ENCODE measurements at regions not wholly inside any gene's neighbourhood (a gene's known extent, or its start where the extent isn't known, plus 50 kb on each side); places are given as distances from the start of the nearest gene placed in this dataset.

DNA sequence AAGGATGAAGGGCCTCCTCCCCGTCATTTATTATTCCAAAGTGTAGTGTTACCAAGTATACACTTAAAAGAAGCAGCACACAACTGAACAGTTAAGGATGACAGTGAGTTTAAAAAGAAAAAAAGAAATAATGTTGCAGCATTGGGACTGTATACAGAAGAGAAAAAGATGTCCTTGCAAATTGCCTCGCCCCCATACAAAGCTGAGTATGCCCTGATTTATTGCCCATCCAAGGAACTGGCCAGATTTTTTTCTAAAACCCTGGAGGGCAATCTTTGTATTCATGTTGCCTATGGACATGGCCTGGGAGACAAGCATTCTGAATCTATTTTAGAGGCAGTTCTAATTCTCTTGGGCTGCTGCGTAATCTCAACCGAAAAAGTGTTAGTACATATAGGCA lies 182.7 kb upstream of the NR4A3 start:
- Histone ChIP-seq H3K9me2 (replicated peaks; ENCODE audit: low read depth, low read length) (no peaks in the 10 kb centered on the region), H4K20me1 (ENCODE audit: insufficient read depth, low read length, poor library complexity, severe bottlenecking) (no peaks in the 10 kb centered on the region)

DNA sequence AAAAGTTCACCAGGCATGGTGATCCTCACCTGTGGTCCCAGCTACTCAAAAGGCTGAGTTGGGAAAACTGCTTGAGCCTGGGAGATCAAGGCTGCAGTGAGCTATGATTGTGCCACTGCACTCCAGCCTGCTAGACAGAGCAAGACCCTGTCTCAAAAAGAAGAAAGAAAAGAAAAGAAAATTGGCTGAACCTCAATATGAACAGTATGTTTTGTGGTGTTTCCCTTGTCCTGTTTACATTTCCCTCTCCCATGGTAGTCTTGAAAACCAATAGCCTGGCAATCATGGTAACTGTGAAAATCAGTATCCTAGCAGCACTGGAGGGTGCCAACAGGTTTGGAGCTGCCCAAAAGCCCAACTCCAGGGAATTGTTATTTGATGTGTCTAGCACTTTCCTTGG lies 174.1 kb upstream of the NR4A3 start:
- H3K4me3 ChIP-seq (ENCODE audit: low read length, poor library complexity, severe bottlenecking), result no peak overlapping the region
- TF ChIP-seq, protein P1, sequence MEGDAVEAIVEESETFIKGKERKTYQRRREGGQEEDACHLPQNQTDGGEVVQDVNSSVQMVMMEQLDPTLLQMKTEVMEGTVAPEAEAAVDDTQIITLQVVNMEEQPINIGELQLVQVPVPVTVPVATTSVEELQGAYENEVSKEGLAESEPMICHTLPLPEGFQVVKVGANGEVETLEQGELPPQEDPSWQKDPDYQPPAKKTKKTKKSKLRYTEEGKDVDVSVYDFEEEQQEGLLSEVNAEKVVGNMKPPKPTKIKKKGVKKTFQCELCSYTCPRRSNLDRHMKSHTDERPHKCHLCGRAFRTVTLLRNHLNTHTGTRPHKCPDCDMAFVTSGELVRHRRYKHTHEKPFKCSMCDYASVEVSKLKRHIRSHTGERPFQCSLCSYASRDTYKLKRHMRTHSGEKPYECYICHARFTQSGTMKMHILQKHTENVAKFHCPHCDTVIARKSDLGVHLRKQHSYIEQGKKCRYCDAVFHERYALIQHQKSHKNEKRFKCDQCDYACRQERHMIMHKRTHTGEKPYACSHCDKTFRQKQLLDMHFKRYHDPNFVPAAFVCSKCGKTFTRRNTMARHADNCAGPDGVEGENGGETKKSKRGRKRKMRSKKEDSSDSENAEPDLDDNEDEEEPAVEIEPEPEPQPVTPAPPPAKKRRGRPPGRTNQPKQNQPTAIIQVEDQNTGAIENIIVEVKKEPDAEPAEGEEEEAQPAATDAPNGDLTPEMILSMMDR (conservative IDR thresholded peaks at IDR 0.05; ENCODE audit: low read length), result no peak
- TF ChIP-seq EZH2phosphoT487 (IDR thresholded peaks at IDR 0.05; ENCODE audit: borderline replicate concordance), result no peak

More for the DNA sequence above, 182.7 kb upstream of the NR4A3 start:
- H3K9ac ChIP-seq (ENCODE audit: low read depth, low read length, poor library complexity, severe bottlenecking), result no peak overlapping the region
- no peaks in the 10 kb centered on the region for H3F3A ChIP-seq (ENCODE audit: low read depth)
- no peaks in the 10 kb centered on the region for H3K9me3 ChIP-seq (ENCODE audit: insufficient read depth, low read depth, low read length)
- no peaks in the 10 kb centered on the region for H3K4me1 ChIP-seq (ENCODE audit: insufficient read depth, low read length, poor library complexity, severe bottlenecking)
- TF ChIP-seq EZH2phosphoT487 (IDR thresholded peaks at IDR 0.05; ENCODE audit: borderline replicate concordance), result no peak
- TF ChIP-seq, protein P1 (conservative IDR thresholded peaks at IDR 0.05; ENCODE audit: low read length), result no peak
- H3K4me3 ChIP-seq (ENCODE audit: low read length, poor library complexity, severe bottlenecking), result no peak overlapping the region
- H3K27me3 ChIP-seq (ENCODE audit: insufficient read depth, low read length, poor library complexity, severe bottlenecking), result no peaks in the 10 kb centered on the region
- H3K4me2 ChIP-seq (ENCODE audit: low read depth, low read length, poor library complexity, severe bottlenecking), result no peak overlapping the region
- H3K79me2 ChIP-seq (ENCODE audit: insufficient read depth, low read length), result no peaks in the 10 kb centered on the region
- H3K36me3 ChIP-seq (ENCODE audit: insufficient read depth, low read length), result no peaks in the 10 kb centered on the region
- no peak overlapping the region for H2AFZ ChIP-seq (ENCODE audit: low read length)

DNA sequence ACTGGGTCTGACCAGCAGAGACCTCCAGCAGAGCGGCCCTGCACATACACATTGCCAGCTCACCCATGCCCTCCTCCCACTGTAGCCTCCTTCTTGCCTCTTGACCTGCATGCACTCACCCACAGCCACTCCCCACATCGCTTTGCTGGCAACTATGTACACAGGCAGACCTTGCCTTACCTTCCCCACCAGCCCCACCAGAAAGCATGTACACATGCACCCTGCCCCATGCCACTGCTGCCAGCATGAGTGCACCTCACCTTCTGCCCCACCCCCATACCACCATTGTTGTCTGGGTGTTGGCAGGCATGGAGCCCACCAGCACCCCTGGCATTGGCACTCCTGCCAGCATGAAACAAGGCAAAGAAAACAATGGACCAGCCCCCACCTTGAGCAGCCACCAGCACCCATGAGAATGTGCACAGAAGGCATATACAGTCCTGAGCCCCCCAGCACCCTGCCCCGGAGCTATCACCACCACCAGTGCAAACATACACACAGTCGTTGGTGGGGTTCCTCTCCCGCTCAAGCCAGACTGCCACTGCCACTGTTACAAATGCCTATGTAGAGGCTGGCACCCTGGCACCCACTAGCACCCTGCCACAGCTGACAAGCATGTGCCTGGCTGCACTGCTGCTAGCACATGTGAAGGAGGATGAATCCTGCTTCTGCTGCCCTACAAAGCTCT lies 171.4 kb upstream of the NR4A3 start:
- H3K9ac ChIP-seq (ENCODE audit: low read depth, low read length, poor library complexity, severe bottlenecking), result no peak overlapping the region
- no peaks in the 10 kb centered on the region for H3K9me3 ChIP-seq (ENCODE audit: insufficient read depth, low read depth, low read length)
- H3K4me2 ChIP-seq (ENCODE audit: low read depth, low read length, poor library complexity, severe bottlenecking), result no peak overlapping the region
- H3K79me2 ChIP-seq (ENCODE audit: insufficient read depth, low read length), result no peaks in the 10 kb centered on the region
- TF ChIP-seq, protein P1 (conservative IDR thresholded peaks at IDR 0.05; ENCODE audit: low read length), result no peak
- no peak for TF ChIP-seq EZH2phosphoT487 (IDR thresholded peaks at IDR 0.05; ENCODE audit: borderline replicate concordance)
- no peak overlapping the region for H3K4me3 ChIP-seq (ENCODE audit: low read length, poor library complexity, severe bottlenecking)
- no peaks in the 10 kb centered on the region for H4K20me1 ChIP-seq (ENCODE audit: insufficient read depth, low read length, poor library complexity, severe bottlenecking)
- H3K4me1 ChIP-seq (ENCODE audit: insufficient read depth, low read length, poor library complexity, severe bottlenecking), result no peaks in the 10 kb centered on the region
- no peaks in the 10 kb centered on the region for H3K36me3 ChIP-seq (ENCODE audit: insufficient read depth, low read length)
- no peaks in the 10 kb centered on the region for H3F3A ChIP-seq (ENCODE audit: low read depth)
- H3K9me2 ChIP-seq (replicated peaks; ENCODE audit: low read depth, low read length), result no peaks in the 10 kb centered on the region
- no peak overlapping the region for H2AFZ ChIP-seq (ENCODE audit: low read length)
- H3K27me3 ChIP-seq (ENCODE audit: insufficient read depth, low read length, poor library complexity, severe bottlenecking), result no peaks in the 10 kb centered on the region

More for the DNA sequence above, 174.1 kb upstream of the NR4A3 start:
- H3K4me2 ChIP-seq (ENCODE audit: low read depth, low read length, poor library complexity, severe bottlenecking), result no peak overlapping the region
- no peaks in the 10 kb centered on the region for H3F3A ChIP-seq (ENCODE audit: low read depth)
- no peaks in the 10 kb centered on the region for H3K9me3 ChIP-seq (ENCODE audit: insufficient read depth, low read depth, low read length)
- no peaks in the 10 kb centered on the region for H3K27me3 ChIP-seq (ENCODE audit: insufficient read depth, low read length, poor library complexity, severe bottlenecking)
- H3K9ac ChIP-seq (ENCODE audit: low read depth, low read length, poor library complexity, severe bottlenecking), result no peak overlapping the region
- H4K20me1 ChIP-seq (ENCODE audit: insufficient read depth, low read length, poor library complexity, severe bottlenecking), result no peaks in the 10 kb centered on the region
- no peaks in the 10 kb centered on the region for H3K9me2 ChIP-seq (replicated peaks; ENCODE audit: low read depth, low read length)
- no peaks in the 10 kb centered on the region for H3K4me1 ChIP-seq (ENCODE audit: insufficient read depth, low read length, poor library complexity, severe bottlenecking)
- H3K36me3 ChIP-seq (ENCODE audit: insufficient read depth, low read length), result no peaks in the 10 kb centered on the region
- H2AFZ ChIP-seq (ENCODE audit: low read length), result no peak overlapping the region
- H3K79me2 ChIP-seq (ENCODE audit: insufficient read depth, low read length), result no peaks in the 10 kb centered on the region
